Left renal cortex interstitium (tissue), 4 donors: ENCODE measurements at regions not wholly inside any gene's neighbourhood (a gene's known extent, or its start where the extent isn't known, plus 50 kb on each side); places are given as distances from the start of the nearest gene placed in this dataset.

ENCODE experiments used
- DNase-seq, 4 donors: peaks; one replicate each; pipeline ENCODE4 v3.0.0-alpha.2; 2013; ENCODE audit warnings: low read depth in 4 of 4, low spot score in 2 of 4, missing footprints in 1 of 4

- DNase-seq: no peak
Measured at GRCh38 chr11:127919206-127920000, 668.0 kb downstream of the ETS1 start.

GRCh38 chr11:127902382-127902781 is 685.0 kb downstream of the ETS1 start:
- DNase-seq: no peak

- no peak for DNase-seq
Measured at GRCh38 chr11:127898422-127899365, 688.7 kb downstream of the ETS1 start.

- DNase-seq: no peak
Measured at GRCh38 chr11:127895776-127896175, 691.6 kb downstream of the ETS1 start.

- DNase-seq: no peak
Measured at GRCh38 chr11:127894316-127894715, 693.0 kb downstream of the ETS1 start.

GRCh38 chr11:127890030-127890615 is 697.2 kb downstream of the ETS1 start:
- no peak for DNase-seq

- peak in 2 of 4 donors; percentile 8 to 10 for DNase-seq
Measured at GRCh38 chr11:127888386-127888785, 699.0 kb downstream of the ETS1 start.

- DNase-seq: peak in 2 of 4 donors; percentile 10 to 29
Measured at GRCh38 chr11:127875131-127875530, 712.2 kb downstream of the ETS1 start.

GRCh38 chr11:127873478-127873877 is 713.9 kb downstream of the ETS1 start:
- no peak for DNase-seq

- DNase-seq: no peak
Measured at GRCh38 chr11:127866109-127866508, 721.2 kb downstream of the ETS1 start.

- DNase-seq: no peak
Measured at GRCh38 chr11:127864861-127865260, 722.5 kb downstream of the ETS1 start.

GRCh38 chr11:127862406-127862805 is 725.0 kb downstream of the ETS1 start:
- no peak for DNase-seq

GRCh38 chr11:127859941-127860354 is 727.4 kb downstream of the ETS1 start:
- DNase-seq: no peak

- no peak for DNase-seq
Measured at GRCh38 chr11:127844876-127845275, 742.5 kb downstream of the ETS1 start.

- DNase-seq: peak; percentile 17 to 47 (median 46)
Measured at GRCh38 chr11:127843483-127844396, 743.6 kb downstream of the ETS1 start.

GRCh38 chr11:127825183-127825582 is 762.2 kb downstream of the ETS1 start:
- no peak for DNase-seq

GRCh38 chr11:127818625-127819024 is 768.7 kb downstream of the ETS1 start:
- no peak for DNase-seq

- no peak for DNase-seq
Measured at GRCh38 chr11:127816962-127817361, 770.4 kb downstream of the ETS1 start.

GRCh38 chr11:127815331-127815730 is 772.0 kb downstream of the ETS1 start:
- DNase-seq: no peak

- no peak for DNase-seq
Measured at GRCh38 chr11:127806501-127806900, 780.9 kb downstream of the ETS1 start.
